ELR (cell line): ENCODE measurements at regions not wholly inside any gene's neighbourhood (a gene's known extent, or its start where the extent isn't known, plus 50 kb on each side); places are given as distances from the start of the nearest gene placed in this dataset.

ENCODE experiments used
- DNase-seq: peaks from one replicate; pipeline ENCODE4 v3.0.0-alpha.2; 2015; ENCODE audit warnings: low read depth

- peak; percentile 63 for DNase-seq
Measured at GRCh38 chr1:168455764-168456163, 88.0 kb downstream of the XCL2 start.

- peak; percentile 82 for DNase-seq
Measured at GRCh38 chr1:168454211-168454815, 89.5 kb downstream of the XCL2 start.

GRCh38 chr1:168453056-168453455, 90.7 kb downstream of the XCL2 start:
- DNase-seq, result no peak

GRCh38 chr1:168452329-168452728, 91.5 kb downstream of the XCL2 start:
- no peak for DNase-seq

- DNase-seq, result no peak
Measured at GRCh38 chr1:168447871-168448270, 95.9 kb downstream of the XCL2 start.

- DNase-seq, result no peak
Measured at GRCh38 chr1:168446081-168446480, 97.7 kb downstream of the XCL2 start.

- DNase-seq, result no peak
Measured at GRCh38 chr1:168443899-168444298, 99.9 kb downstream of the XCL2 start.

GRCh38 chr1:168443356-168443755, 100.4 kb downstream of the XCL2 start:
- no peak for DNase-seq

- DNase-seq, result no peak
Measured at GRCh38 chr1:168442931-168443330, 100.9 kb downstream of the XCL2 start.

GRCh38 chr1:168441745-168442144, 102.1 kb downstream of the XCL2 start:
- peak; percentile 23 for DNase-seq

GRCh38 chr1:168439456-168440375, 104.1 kb downstream of the XCL2 start:
- peak; percentile 88 for DNase-seq

- no peak for DNase-seq
Measured at GRCh38 chr1:168438626-168439025, 105.2 kb downstream of the XCL2 start.

- DNase-seq, result no peak
Measured at GRCh38 chr1:168437821-168438220, 106.0 kb downstream of the XCL2 start.

- DNase-seq, result no peak
Measured at GRCh38 chr1:168435439-168435838, 108.4 kb downstream of the XCL2 start.

- no peak for DNase-seq
Measured at GRCh38 chr1:168433238-168433637, 110.6 kb downstream of the XCL2 start.

- no peak for DNase-seq
Measured at GRCh38 chr1:168431882-168432281, 111.9 kb downstream of the XCL2 start.

GRCh38 chr1:168430321-168430720, 113.5 kb downstream of the XCL2 start:
- DNase-seq, result no peak

- DNase-seq, result peak; percentile 16
Measured at GRCh38 chr1:168428063-168428731, 115.6 kb downstream of the XCL2 start.

GRCh38 chr1:168427051-168427450, 116.7 kb downstream of the XCL2 start:
- DNase-seq, result no peak

GRCh38 chr1:168424281-168424680, 119.5 kb downstream of the XCL2 start:
- DNase-seq, result no peak

- DNase-seq, result no peak
Measured at GRCh38 chr1:168422203-168422847, 121.5 kb downstream of the XCL2 start.

GRCh38 chr1:168421399-168422004, 122.3 kb downstream of the XCL2 start:
- no peak for DNase-seq
